Subcutaneous abdominal adipose tissue (tissue), 5 donors: ENCODE measurements at regions not wholly inside any gene's neighbourhood (a gene's known extent, or its start where the extent isn't known, plus 50 kb on each side); places are given as distances from the start of the nearest gene placed in this dataset.

Experiments
- H3K27ac ChIP-seq: one replicate; pipeline ENCODE4 v1.7.0; 2013; ENCODE audit warnings: low read depth, mild to moderate bottlenecking, inconsistent platforms, low read length, moderate library complexity
- H3K27me3 ChIP-seq, 5 donors: one replicate each; pipeline ENCODE4 v1.7.0; 2013; ENCODE audit warnings: low read length in 5 of 5, inconsistent platforms in 1 of 5; ENCODE audit not compliant: control insufficient read depth in 5 of 5, insufficient read depth in 4 of 5
- H3K36me3 ChIP-seq, 5 donors: one replicate each; pipeline ENCODE4 v1.7.0; 2013; ENCODE audit warnings: low read length in 5 of 5; ENCODE audit not compliant: control insufficient read depth in 5 of 5, insufficient read depth in 5 of 5
- H3K4me1 ChIP-seq, 5 donors: one replicate each; pipeline ENCODE4 v1.7.0; 2013; ENCODE audit warnings: low read length in 5 of 5, mild to moderate bottlenecking in 3 of 5, moderate library complexity in 1 of 5; ENCODE audit not compliant: control insufficient read depth in 5 of 5, insufficient read depth in 5 of 5
- H3K4me3 ChIP-seq, 5 donors: one replicate each; pipeline ENCODE4 v1.7.0; 2013; ENCODE audit warnings: low read length in 5 of 5, low read depth in 1 of 5
- H3K9ac ChIP-seq, 5 donors: one replicate each; pipeline ENCODE4 v1.7.0; 2013; ENCODE audit warnings: low read length in 5 of 5, mild to moderate bottlenecking in 4 of 5, moderate library complexity in 3 of 5
- H3K9me3 ChIP-seq, 5 donors: one replicate each; pipeline ENCODE4 v1.7.0; 2013; ENCODE audit warnings: low read length in 5 of 5; ENCODE audit not compliant: control insufficient read depth in 5 of 5
- donor health status: healthy.
- donor health status: healthy.
- donor health status: healthy.
- donor health status: healthy.
- donor health status: healthy.

DNA sequence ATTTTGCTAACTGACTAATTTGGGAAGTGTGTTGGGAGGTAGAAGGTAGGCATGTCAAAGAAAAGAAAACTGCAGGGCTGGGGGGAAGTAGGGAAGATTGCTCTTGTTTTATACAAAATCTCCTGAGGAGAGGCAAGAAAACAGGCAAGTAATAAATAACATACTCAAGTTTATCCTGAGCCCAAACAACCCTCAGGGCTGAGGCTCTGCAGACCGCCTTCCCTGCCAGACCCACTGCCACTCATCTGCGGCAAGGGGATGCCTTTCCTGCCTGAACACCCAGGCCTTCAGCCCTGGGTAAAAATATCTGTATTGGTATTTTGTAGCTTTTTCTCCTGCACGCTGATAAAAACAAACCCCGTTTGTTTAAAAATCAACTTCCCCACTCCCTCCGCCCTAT is 399.8 kb upstream of the NFE2L3 start:
- Histone ChIP-seq H3K27ac (no peak overlapping the region), H3K4me1 (peaks cover 0 to 2% (median 0%) of the 10 kb centered on the region in 5 donors), H3K9ac (no peak overlapping the region), H3K27me3 (no peaks in the 10 kb centered on the region), H3K36me3 (no peaks in the 10 kb centered on the region), H3K4me3 (no peak overlapping the region), H3K9me3 (no peaks in the 10 kb centered on the region)

DNA sequence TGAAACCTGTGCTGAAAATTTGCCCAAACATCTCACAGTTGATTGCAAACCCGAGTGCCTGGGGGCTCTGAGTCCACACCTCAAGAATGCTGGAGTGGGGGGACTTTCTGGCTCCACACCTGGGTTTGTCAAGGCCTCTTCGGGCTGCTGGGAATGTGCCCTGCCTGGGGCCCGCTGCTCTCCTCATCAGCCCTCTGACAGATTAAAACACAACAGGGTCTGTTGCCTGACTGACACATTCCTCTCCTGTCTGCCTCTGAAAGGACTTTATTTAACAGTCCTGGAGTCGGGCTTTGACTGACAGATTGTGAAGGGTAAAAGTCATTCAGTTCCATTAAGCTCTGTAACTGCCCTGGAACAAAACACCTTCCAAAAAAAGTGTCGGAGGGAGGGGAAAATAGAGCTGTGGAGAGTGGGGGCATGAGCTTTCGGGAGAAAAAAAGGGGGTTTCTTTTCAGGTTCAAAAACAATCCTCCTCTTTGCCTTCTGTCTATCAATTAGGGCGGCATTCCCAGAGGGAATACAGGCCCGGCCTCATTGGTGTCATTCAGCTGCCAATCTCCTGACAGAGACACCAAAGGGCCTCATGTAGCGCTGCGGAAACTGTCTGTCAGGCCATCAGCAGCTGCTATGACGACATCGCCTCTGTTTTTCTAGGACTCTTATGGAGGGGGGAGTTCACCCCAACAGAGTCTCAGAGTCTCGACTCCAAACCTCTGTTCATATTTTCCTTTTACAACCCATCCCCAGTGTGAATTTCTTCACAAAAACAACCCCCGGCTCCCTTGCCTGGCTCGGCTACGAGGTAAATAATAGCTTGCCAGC is 398.8 kb upstream of the NFE2L3 start:
- Histone ChIP-seq H3K4me1 (peaks cover 0 to 3% (median 0%) of the 10 kb centered on the region in 5 donors), H3K27ac (no peak overlapping the region), H3K9ac (no peak overlapping the region), H3K9me3 (no peaks in the 10 kb centered on the region), H3K36me3 (no peaks in the 10 kb centered on the region), H3K27me3 (no peaks in the 10 kb centered on the region), H3K4me3 (no peak overlapping the region)

DNA sequence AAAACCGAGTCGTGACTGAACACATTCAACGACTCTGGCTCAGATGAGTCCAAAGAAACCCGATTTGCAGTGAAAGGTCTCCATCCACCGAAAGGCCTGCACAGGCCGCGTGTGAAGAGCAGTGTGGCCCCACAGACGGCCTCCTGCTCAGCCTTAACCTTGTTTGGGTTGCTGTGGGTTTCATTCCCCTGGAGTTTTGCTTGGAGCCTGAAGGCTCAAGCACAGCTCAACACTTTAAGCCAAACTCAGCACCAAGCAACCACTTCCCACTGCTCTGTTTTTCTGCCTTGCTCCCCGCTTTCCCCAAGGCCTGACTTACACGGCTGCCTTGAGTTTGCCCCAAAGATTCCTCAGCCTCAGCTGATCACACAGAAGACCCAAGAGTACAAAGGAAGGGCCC is 398.2 kb upstream of the NFE2L3 start:
- H3K9ac ChIP-seq, result no peak overlapping the region
- peaks cover 0 to 3% (median 0%) of the 10 kb centered on the region in 5 donors for H3K4me1 ChIP-seq
- no peak overlapping the region for H3K27ac ChIP-seq
- H3K4me3 ChIP-seq, result no peak overlapping the region
- no peaks in the 10 kb centered on the region for H3K36me3 ChIP-seq
- no peaks in the 10 kb centered on the region for H3K9me3 ChIP-seq
- H3K27me3 ChIP-seq, result no peaks in the 10 kb centered on the region

DNA sequence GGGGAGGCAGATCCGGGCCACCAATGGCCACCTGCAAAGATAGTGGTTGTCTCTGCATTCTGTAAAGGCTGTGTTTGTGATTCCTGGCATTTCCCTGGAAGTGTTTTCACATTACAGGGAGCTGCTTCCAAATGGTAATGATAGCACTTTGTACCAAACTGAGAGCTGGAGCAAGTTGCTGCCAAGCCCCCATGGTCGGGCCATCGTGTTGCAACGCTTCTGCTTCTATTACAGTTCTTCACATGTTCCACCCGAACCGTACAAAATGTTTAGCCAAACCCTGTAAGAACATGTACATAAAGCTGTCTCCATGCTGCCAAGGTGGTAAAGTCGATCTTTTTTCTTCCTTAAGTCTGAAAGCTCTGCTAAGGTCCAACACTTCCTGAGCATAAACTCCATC is 397.7 kb upstream of the NFE2L3 start:
- no peaks in the 10 kb centered on the region for H3K27me3 ChIP-seq
- no peaks in the 10 kb centered on the region for H3K36me3 ChIP-seq
- H3K4me1 ChIP-seq, result peaks cover 0 to 3% (median 0%) of the 10 kb centered on the region in 5 donors
- no peak overlapping the region for H3K9ac ChIP-seq
- no peaks in the 10 kb centered on the region for H3K9me3 ChIP-seq
- H3K27ac ChIP-seq, result no peak overlapping the region
- no peak overlapping the region for H3K4me3 ChIP-seq

DNA sequence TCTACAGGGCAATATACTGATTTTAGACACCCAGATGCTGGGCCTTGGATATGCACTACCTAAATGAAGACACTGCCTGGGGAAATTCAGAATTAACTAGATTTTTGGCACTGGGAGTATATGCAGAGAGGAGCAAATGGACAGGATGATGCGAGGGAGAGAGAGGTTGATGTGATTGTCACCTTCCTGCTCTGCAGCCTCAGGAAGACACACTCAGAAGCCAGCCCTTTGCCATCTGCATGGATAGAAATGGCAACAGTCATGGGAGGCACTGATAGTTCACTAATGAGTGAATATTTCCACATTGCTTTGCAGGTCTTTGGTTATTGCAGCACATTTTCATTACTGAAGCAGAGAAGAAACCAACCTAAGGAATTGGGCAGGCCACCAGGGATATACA is 397.2 kb upstream of the NFE2L3 start:
- H3K9ac ChIP-seq, result no peak overlapping the region
- peaks cover 0 to 3% (median 0%) of the 10 kb centered on the region in 5 donors for H3K4me1 ChIP-seq
- no peaks in the 10 kb centered on the region for H3K9me3 ChIP-seq
- H3K36me3 ChIP-seq, result no peaks in the 10 kb centered on the region
- H3K27me3 ChIP-seq, result no peaks in the 10 kb centered on the region
- no peak overlapping the region for H3K4me3 ChIP-seq
- H3K27ac ChIP-seq, result no peak overlapping the region

DNA sequence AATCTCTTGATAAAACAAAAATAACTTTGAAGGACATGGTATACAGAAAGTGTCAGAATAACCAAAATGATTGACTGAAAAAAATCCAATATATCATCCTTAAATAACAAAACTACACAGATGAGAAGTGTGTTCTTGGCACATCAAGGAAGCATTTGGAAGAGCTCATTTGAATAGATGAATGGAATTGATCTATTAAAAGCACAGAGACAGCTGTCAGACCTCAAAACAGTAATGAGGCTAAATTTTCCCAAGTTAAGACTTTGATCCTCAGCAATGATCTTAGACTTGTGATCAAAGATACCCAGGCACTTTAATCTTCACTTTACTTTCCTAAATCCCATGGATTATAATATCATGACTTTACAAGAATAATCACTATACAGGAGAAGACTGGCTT is 395.4 kb upstream of the NFE2L3 start:
- H3K9ac ChIP-seq, result no peak overlapping the region
- H3K4me1 ChIP-seq, result peaks cover 0 to 3% (median 0%) of the 10 kb centered on the region in 5 donors
- no peak overlapping the region for H3K27ac ChIP-seq

DNA sequence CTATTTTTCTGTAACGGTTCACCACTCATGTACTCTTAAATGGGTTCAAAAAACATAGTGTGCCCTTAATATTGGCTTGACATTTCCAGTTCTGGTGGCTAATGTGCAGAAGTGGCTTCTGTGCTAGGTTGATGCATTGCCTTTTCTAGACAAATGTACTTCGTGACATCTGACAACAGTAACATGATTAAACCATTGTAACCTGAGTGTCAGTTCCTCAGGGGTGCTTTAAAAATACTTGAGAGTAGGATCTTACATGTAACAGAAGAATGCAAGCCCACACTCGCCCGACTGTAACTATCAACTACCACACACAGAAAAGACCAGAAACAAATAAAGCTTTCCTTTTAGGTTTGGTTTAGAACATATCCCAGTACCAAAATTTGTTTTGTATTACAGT is 393.4 kb upstream of the NFE2L3 start:
- H3K4me1 ChIP-seq, result peaks cover 0 to 3% (median 0%) of the 10 kb centered on the region in 5 donors
- H3K27me3 ChIP-seq, result no peaks in the 10 kb centered on the region
- H3K4me3 ChIP-seq, result no peak overlapping the region
- no peak overlapping the region for H3K27ac ChIP-seq
- H3K36me3 ChIP-seq, result no peaks in the 10 kb centered on the region
- H3K9me3 ChIP-seq, result no peaks in the 10 kb centered on the region
- H3K9ac ChIP-seq, result no peak overlapping the region

More for the DNA sequence above, 395.4 kb upstream of the NFE2L3 start:
- no peaks in the 10 kb centered on the region for H3K36me3 ChIP-seq
- no peak overlapping the region for H3K4me3 ChIP-seq
- H3K27me3 ChIP-seq, result no peaks in the 10 kb centered on the region
- H3K9me3 ChIP-seq, result no peaks in the 10 kb centered on the region

DNA sequence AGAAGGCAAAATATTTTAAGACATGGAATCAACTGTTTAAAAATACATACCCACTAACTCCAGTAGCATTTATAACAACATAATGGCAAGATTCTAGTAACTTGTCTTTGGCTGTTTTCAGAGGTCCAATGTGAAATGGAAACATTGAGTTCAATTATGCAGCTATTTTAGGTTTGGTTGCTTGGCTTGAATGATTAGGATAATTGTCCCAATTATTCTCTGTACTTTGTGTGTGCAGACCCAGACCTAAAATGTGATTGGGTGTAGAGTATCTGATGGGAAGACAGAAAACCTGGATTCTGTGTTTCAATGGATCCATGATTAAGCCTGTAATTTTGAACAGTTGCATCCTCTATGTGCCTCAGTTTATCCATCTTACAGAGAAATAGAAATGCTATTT is 392.7 kb upstream of the NFE2L3 start:
- Histone ChIP-seq H3K27ac (no peak overlapping the region), H3K9me3 (no peaks in the 10 kb centered on the region), H3K9ac (no peak overlapping the region), H3K4me3 (no peak overlapping the region), H3K4me1 (peaks cover 0 to 3% (median 0%) of the 10 kb centered on the region in 5 donors), H3K36me3 (no peaks in the 10 kb centered on the region), H3K27me3 (no peaks in the 10 kb centered on the region)

DNA sequence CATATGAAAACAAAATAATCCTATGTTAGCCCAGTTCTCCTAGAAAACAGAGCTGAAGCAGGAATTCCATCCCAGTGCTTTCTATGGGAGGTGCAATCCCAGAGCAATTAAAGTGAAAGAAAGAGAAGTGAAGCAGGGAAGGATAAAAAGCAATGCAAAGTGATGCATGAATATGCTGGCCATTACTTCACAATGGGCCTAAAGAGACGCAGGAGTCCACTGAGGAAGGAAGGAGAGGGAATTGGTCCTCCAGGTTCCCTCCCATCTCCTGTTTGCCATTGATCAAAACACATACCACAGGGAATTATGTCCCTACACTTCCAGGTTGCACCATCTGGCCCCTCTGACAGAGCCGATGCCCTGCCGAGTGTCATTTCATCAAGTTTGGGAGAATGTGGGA is 392.2 kb upstream of the NFE2L3 start:
- H3K4me3 ChIP-seq, result no peak overlapping the region
- H3K27ac ChIP-seq, result no peak overlapping the region
- H3K27me3 ChIP-seq, result no peaks in the 10 kb centered on the region
- H3K36me3 ChIP-seq, result no peaks in the 10 kb centered on the region
- H3K4me1 ChIP-seq, result peaks cover 0 to 3% (median 0%) of the 10 kb centered on the region in 5 donors
- H3K9ac ChIP-seq, result no peak overlapping the region
- H3K9me3 ChIP-seq, result no peaks in the 10 kb centered on the region

DNA sequence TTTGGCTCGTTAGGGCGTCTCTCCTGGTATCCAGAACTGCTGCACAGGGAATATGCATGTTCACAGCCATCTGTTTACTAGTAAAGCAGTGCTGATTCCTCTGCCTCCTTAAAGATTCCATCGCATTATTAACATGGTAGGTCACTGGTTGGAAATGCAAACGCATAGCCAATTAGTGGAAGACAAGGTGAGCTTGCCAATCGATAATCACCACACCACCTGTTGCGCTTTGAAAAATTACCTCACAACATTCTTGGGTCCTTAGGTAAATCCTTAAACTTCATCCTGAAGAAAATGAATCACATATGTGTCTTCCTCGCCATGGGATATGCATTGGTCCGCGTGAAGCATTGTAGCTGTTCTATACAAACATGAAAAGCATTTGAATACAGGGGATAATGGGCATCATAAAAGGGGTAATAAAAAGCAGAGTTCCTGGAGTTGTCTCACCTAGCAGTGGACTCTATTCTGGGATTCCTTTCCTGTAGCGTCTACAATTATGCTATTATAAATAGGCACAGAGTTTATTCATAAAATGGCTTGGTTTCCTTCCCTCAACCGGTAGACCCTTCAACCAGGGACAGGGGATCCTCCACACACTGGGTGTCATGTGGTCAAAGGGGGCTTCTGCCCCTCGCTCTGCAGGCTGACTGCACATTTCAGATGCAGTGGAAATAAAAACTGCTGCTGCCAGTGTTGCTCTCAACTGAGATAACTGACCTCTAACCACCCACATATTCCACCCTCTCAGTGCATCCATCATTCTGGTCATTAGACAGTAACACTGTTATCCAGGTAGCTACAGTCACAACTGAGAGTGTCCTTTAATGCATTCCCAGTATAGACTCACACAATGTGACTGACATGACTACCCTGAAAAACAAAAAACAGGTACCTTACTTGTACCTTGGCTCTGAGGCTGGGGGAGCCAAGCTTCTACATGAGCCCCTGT is 389.2 kb upstream of the NFE2L3 start:
- H3K4me1 ChIP-seq, result no peaks in the 10 kb centered on the region
- no peaks in the 10 kb centered on the region for H3K9me3 ChIP-seq
- no peak overlapping the region for H3K27ac ChIP-seq
- H3K4me3 ChIP-seq, result no peak overlapping the region
- no peaks in the 10 kb centered on the region for H3K27me3 ChIP-seq
- H3K36me3 ChIP-seq, result no peaks in the 10 kb centered on the region
- H3K9ac ChIP-seq, result no peak overlapping the region
